Stromal cell of bone marrow (primary cell): ENCODE measurements at regions not wholly inside any gene's neighbourhood (a gene's known extent, or its start where the extent isn't known, plus 50 kb on each side); places are given as distances from the start of the nearest gene placed in this dataset.
A peak's percentile ranks its signal among the peaks of the same experiment; 100 is the strongest.

Source experiments
- DNase-seq: peaks from one replicate; pipeline ENCODE4 v3.0.0-alpha.2; 2012; ENCODE audit warnings: low read depth

DNA sequence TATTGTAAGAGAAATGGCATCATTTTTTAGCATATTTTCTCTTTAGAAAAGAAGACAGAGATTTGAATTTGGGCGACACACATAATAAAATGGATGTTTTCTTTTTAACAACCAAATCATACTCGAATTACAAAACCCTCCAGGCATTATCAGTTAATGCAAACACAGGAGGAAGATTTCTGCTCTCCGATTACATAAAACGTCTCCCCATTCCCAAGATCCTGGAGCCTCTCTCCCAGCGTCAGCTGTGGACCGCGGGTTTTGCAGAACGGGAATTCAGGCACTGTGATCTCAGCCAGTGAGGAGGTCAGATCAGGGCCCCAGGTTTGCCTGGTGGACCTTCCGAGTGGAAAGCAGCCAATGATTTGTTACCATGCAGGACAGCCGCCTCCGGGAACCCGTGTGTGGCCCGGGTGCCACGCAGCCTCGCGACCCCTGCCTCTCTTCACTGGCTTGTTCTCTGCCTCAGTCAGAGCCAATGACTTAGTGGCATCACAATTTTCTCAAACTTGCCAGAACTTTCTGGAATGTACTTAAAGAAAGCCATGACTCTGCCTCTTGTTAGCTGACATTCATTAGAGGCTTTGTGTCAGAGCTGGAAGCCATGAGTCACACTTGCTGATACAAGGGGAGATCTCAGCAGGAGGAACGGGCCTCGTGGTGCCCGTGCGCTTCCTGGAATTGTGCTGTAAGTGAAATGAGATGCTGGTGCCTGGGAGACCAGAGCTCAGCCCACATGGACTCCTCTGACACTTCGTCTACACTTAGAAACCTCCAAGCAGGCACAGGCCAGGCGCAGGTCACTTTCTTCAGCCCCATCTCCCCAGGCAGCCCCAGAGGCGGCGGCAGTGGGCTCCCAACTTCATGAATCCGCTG, 246.1 kb downstream of the KLF6 start:
- peak; percentile 94 for DNase-seq

DNA sequence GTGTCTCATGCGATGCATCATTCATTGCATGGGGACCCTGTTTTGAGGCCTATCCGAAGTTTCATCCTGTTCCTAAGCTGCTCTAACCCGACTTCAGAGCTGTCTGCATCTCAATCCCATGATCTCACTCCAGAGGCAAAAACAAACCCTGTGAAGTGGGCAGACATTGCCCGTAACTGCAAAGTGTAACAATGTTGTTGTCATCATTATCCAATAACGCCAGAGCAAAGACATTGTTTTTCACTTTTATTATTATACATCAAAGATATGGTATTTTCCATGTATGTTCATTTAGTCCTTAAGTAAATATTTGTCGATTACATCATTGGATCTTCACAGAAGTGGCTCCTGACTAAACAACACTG, 246.7 kb downstream of the KLF6 start:
- DNase-seq: no peak

DNA sequence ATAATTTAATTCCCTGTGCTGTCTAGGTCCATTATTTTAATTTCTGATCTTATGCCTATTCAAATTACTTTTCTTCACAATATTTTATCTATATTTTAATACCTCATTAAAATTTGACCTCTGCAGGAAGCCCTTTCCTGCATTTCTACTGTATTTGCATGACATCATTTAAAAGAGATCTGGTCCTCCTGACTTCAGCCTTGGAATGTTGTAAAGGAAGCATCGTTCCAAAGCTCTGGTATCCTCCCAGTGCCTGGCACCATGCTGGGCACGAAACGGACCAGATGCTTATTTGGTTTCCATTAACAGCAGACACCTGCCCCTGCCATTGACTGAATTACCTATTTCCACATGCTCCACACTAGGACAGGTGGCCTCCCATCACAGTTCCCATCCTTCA, 247.5 kb downstream of the KLF6 start:
- DNase-seq: no peak

DNA sequence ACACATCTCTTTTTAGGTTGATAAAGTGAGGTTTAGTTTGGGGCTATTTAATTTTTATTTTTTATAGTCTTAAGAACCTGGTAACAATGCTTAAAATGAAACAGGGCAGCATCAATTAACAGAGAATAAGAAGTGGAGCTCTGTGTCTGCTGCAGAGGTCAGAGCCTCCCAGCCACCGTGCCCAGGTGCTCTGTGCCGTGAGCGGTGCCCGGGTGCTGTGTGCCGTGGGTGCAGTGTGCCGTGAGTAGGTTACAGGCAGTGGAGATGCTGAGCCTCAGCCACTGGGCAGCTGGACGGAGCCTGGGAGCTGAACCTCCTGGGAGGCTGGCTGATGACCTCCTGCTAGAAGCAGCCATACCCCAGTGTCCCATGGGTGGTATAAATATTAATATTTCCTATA, 250.0 kb downstream of the KLF6 start:
- DNase-seq: no peak

DNA sequence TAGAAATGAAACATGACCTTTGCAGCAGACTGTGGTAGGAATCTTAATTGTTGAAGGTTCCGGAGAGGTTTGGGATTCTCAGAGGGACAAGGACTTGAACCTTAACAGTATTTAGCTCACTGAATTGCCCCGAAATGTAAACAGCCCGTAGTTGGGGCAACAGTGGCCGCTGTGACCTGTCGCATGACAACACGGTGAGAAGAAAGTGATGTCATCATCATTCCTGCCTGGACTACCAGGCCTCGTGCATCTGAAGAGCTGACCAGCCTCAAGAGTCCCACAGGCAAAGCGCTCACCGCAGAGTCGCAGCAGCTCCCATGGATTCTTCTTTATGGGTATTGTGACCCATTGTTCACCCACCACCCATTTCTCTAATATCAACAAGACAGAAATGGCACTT, 250.6 kb downstream of the KLF6 start:
- no peak for DNase-seq

DNA sequence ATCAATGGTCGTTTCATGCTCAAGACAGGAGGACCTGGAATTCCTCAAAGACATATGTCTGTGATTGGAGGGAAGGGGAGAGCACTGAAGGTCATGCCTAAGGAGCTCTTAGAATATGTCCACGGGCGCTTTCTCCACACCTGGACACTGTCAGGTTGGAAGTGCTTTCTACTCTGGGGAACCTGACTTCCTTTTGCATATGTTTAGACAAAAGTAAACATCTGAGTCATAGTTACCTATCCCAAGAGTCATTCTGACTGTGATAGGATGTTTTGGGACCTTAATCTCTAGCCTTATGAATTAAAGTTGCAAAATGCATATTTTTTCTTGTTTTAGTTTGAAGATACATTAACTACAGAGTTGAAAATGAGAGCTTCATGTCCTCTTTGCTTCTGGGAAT, 251.7 kb downstream of the KLF6 start:
- DNase-seq: no peak

DNA sequence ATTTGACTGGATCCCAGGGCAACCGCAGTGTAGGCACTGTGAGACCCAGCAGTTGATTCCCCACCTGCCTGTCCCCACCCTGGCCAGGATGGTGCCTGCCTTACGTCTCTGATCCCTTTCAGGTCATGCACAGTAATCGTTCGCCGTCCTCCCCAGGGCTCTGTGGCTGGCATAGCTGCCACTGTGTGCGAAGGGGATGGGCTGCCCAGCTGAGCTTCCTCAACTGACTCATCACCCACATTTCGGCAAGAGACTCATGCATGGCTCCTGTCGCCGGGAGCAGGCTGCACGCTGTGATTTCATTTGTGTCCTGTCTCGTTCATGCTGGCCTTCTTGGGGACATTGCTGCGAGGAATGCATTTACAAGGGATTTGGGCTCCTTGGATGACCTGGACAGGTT, 252.4 kb downstream of the KLF6 start:
- no peak for DNase-seq

DNA sequence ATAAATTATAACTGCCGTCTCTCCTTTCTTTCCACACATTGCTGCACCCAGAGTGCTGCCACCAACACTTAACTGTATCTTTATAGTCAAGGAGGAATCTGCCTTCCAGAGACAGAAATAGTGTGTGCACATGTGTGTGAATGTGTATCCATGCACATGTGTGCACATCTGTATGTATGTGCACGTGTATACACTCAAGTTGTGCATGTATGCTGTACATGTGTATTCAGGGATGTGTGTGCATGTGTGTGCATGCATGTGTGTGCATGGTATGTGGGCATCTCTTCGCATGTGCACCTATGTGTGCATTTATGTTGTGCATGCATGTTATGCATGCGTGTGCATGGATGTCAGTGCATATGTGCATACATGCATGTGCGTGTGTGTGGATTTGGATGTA, 253.3 kb downstream of the KLF6 start:
- no peak for DNase-seq

DNA sequence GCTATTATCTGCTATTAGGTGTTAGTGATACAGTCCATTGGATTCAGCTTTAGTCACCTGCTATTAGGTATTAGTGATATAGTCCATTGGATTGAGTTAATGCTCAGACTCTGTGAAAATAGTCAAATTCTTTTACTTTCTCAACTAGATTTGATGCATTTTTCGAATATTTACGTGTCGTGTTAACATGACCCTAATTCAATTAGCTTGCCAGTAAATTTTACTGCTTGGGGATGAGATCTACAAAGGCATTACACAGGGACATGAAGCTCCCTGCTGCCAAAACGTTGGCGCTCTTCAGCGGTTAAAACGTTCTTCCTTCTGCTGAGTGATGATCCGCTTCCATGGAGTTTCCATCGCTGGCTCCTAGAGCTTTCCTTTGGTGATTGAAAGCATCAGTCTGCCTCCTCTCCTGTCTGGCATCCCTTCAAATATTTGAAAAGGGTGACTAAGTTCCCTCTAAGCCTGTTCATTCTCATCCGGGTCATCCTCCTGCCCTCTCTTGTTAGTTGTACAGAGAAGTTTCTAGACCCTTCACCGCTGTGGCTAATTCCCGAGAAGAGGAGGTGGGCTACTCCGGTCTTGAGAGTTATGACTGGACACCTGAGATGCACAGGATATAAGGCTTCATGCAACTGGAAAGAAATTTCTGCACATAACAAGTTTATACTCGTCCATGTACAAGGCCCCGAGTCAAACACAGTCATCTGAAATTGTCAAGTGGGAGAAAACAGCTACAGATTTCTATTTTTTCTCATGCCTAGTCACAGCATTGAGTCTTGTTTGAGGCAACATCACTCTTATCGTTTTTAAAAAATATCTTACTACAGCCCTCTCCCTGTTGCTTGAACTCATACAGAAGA, 254.0 kb downstream of the KLF6 start:
- no peak for DNase-seq

DNA sequence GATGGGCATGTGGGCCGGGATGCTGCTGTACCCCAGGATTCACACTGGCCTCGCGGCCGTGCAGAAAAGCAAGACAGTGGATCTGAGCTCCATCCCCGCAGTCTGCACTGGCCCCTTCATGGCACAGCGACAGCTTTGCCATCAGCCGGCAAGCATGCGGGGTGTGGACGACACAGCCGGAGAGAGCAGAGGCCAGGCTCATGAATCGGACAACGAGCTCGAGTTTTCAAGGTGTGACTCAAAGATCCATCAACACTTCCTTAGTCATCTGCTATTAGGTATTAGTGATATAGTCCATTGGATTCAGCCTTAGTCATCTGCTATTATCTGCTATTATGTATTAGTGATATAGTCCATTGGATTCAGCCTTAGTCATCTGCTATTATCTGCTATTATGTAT, 254.7 kb downstream of the KLF6 start:
- DNase-seq: no peak

DNA sequence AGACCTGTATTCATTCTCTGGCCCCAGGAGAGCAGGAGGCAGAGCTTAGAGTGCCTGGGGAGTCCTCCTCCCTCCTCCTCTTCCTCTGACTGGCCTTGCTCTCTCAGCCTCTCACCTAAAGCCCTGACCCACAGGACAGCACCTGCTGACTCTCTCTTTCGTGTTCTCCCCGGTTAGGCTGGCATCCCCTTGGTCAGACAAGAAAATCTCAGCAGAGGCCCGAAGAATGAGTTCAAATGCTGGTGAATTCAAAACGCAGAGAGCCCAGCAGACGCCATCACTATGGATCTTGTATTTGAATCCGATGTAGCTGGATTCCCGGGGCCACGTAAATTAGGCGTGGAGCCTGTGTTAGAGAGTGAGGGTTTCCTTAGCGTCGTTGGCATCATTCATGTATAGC, 255.3 kb downstream of the KLF6 start:
- DNase-seq: no peak

DNA sequence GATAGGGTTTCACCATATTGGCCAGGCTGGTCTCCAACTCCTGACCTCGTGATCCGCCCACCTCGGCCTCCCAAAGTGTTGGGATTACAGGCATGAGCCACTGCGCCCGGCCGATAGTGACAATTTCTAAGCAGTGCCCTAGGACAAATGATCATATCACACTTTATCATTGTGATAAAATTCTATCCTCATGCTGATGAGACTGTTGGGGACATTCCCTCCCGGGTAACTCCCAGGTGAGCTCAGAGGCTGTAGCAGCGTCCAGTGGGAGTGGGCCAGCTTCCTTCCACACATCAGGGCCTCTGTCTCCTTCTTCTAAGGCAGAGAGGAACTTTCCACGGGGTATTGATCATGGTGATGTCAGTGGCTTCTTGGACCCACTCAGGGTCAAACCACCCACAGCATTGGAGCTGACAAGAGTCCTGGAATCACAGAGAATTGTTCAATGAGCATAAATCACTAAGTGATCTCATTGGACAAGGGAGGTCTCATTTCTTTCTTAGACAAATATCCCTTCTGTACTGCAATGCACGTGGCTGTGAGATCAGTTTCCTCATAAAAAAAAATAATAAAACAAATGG, 256.1 kb downstream of the KLF6 start:
- no peak for DNase-seq

DNA sequence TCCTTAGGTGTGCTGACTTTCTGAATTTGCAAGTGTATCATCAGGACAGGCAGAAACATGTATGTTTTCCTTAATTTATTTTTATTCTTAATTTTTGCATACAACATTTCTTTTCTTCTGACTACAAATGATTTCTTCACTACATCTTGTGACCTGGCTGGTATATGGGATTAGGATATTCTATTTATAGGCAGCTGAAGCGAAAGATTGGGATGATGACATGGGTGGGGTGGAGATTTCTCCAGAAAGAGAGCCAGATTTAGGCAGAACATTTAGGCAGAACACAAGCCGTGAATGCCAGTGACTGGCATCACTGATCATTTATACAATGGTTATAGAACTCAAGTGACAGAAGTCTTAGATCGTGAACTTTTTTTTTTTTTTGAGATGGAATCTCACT, 256.7 kb downstream of the KLF6 start:
- no peak for DNase-seq

DNA sequence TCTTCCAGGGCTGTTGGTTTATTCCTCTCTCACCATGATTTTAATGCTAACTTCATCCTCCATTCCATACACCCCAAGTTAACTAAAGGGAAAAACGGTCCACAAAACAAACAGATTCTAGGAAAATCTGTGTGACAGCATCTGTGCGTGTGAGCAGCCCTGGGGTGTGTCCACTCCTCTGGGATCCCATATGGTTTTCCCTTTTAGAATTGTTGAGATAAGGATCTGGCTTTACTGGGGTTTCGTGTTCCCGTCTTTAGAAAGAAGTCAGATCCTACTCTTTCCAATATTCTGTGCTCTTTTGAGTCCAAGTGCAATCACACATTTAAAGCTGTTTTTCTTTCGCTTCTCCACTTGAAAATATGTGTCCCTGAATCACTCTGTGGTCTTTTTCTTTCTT, 257.1 kb downstream of the KLF6 start:
- DNase-seq: peak; percentile 72

DNA sequence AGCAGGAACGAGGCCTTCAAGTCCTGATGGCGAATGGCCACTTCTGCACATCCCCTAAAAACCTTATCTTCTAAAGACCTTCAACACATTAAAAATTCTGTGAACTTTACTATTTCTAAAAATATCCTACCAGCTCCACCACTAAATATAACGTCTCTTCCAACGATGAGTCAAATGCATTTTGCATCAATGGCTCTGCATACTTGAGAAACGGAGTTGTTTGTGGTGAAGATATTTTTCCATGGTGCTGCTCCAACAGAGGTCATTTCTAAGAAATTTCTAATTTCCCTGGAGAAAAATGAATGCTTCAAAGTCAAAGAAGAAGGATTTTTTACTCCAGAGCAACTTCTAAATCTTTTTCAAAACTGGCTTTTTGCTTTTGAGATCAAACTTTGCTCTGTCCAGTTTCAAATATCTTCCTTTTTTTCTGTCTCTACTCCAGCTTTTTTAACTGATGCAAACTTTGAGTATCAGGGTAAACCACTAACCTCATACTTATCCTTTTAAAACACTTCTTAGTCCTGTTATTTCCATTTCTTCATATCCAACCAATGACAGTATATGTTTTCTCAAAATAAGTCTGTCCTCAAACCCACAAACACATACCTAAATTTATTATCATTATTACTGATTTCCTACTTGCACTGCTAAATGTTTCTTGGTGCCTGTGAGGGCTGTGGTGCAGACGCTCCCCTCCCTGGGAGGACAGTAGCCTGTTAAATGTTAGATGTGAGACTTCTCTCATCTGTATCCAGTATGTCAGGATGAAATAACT, 258.1 kb downstream of the KLF6 start:
- peak; percentile 96 for DNase-seq

DNA sequence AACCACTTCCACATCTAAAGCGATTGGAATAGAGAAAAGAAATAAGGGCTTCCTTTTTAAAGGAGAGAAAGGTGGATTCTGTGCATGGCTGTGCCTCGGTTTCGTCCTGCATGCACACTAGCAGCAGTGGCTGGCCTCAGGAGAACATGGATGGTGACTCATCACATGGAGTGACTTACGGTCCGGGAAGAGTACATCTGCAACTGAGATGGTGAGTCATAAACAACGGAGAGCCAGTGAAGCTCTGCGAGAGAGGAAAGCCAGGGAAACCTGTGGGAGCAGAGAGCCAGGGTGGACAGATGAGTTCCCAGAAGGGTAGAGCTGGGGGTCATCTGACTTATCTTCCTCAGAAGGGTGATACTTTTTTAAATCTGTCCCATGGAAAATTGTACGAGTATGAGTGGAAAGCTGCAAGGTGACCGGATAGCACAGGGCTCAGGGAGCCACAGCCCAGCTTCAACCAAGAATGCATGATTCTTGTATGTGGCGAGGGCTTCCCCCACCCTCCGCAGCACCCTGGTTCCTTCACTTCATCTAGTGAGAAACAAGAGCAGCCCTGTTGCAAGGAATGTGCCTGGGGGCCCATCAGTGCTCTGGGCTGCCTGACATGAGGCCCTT, 259.1 kb downstream of the KLF6 start:
- DNase-seq: peak; percentile 98

DNA sequence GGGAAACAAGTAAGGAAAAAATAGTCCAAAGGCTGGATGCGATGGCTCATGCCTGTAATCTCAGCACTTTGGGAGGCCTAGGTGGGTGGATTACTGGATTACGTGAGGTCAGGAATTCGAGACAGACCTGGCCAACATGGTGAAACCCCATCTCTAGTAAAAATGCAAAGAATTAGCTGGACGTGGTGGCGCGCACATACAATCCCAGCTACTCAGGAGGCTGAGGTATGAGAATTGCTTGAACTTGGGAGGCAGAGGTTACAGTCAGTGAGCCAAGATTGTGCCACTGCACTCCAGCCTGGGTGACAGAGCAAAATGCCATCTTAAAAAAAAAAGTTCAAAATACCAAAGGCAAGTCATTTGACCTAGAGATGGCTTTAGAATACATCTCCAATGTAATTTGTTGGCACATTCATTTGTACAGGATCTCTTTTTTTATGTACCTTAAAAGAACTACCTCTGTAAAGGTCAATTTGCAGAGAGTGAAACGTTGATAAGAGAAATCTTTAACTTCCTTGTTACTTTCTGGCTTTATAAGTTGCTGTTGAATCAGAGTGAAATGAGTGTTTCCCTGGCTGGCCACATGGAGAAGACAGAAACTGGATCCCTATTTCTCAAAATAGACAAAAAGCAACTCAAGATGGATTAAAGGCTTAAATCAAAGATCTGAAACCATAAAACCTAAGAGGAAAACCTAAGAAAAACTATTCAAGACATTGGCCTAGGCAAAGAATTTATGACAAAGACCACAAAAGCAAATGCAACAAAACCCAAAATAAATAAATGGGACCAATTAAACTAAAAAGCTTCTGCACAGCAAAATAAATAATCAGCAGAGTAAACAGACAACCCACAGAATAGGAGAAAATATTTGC, 260.7 kb downstream of the KLF6 start:
- DNase-seq: peak; percentile 49

DNA sequence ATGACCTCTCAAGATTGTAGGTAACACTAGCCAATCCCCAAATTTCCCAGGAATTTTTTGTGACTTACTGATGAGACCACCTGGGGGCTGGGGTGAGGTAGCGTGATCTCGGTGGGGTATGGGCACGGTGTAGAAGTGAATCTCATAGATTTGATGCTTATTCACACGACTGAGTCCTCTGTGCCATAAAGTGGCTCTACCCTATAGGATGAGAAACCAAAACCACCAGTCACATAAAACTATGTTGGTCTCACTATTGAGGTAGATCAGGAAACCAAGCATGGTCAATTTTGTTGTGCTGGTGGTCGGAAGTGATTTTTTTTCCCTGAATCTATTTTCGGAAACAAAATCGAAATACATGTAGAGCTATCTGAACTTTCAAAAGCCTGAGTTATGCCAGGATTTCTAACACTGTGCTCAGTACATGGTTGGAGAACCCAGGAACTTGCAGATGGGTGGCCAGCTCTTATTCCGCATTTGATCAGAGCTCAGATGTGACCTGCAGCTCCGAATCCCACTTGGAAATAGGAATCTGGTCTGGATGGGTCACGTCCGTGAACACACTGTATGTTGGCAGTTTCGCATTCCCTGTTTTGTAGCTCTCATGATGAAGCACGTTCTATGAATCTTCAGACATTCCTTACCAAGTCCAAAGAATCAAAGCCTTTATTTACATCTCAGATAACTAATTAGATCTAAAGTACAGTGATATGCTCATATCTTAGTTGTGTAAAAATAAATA, 261.5 kb downstream of the KLF6 start:
- no peak for DNase-seq

DNA sequence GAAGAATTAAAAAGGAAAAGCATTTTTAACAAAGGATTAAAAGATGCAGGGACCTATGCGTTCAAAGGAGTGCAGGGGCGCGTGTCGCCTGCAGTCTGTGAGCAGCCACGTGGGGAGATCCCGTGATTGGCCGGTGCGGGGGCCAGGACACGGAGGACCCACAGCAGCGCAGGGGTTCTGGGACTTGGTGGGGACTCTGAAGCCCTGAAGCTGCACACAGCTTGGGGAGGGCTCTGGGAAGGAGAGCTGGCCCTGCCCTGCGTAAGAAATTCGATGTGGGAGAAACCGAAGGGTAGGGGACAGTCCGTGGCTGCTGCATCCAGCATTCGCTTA, 268.1 kb downstream of the KLF6 start:
- no peak for DNase-seq

DNA sequence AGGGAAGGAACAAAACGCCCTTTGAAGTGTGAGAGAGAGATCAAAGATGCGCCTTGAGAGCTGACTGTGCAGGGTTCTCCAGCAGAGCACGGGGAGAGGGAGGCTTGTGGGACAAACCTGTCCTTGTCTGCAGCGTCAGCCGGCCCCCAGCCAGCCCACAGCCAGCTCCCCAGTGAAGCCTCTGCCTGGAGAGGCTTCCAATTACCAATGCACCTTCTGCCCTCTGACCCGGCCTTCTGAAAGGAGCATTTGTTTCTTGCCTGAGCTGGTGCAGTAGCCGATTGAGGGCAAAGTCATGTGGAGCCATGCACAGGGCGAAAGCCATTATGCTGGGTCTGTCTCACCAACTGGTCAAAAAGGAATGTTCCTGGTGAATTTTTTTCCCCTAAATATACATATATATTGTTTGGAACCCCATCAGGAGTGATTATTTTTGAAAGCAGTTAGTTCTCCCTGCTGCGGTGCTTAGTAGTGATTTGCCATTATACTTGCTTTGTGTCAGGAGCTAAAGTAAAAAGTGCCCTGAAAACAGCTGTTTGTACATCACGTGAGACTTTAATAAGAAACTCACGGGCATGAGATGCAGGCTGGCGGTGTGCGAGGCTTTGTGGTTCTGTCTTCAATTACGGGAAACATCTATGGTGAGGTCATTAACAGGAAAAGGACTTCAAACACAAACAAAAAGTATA, 268.6 kb downstream of the KLF6 start:
- no peak for DNase-seq
